CD4-positive, alpha-beta T cell (primary cell): ENCODE measurements at regions not wholly inside any gene's neighbourhood (a gene's known extent, or its start where the extent isn't known, plus 50 kb on each side); places are given as distances from the start of the nearest gene placed in this dataset.

Source experiments
- ATAC-seq: fragments of 200-7000 bp; cut with Tn5 transposase; one replicate; pipeline ENCODE4 v1.10.0; 2022; ENCODE audit warnings: mild to moderate bottlenecking; ENCODE audit not compliant: poor library complexity
- CTCF ChIA-PET: fragments of 350-600 bp; sonication (Branson Sonifier 250); formaldehyde crosslinking; loops from one replicate; lab custom pipeline; 2021; ENCODE audit warnings: antibody characterized with exemption, inconsistent platforms; lab: Charles Lee
- POLR2A ChIA-PET: fragments of 350-600 bp; sonication (Branson Sonifier 250); formaldehyde crosslinking; loops from one replicate; lab custom pipeline; 2021; ENCODE audit warnings: antibody characterized with exemption, inconsistent platforms; lab: Charles Lee
- DNase-seq, 14 experiments: peaks; one replicate each; pipeline ENCODE4 v3.0.0-alpha.2; 2013 to 2020; ENCODE audit warnings: mixed read lengths in 2 of 14
- H3K27ac ChIP-seq, 2 donors: one replicate each; pipeline versions ENCODE4 v1.5.1 to v1.7.0; 2013; ENCODE audit warnings: low read length in 2 of 2, low read depth in 1 of 2, mild to moderate bottlenecking in 1 of 2
- H3K27me3 ChIP-seq, 2 experiments: 1 replicate in 1 of 2; 2 replicates in 1 of 2; pipeline versions ENCODE4 v1.6.1 to v1.7.0; 2013; ENCODE audit warnings: low read length in 2 of 2, control low read depth in 1 of 2, mild to moderate bottlenecking in 1 of 2, moderate library complexity in 1 of 2; ENCODE audit not compliant: insufficient read depth in 2 of 2, control insufficient read depth in 1 of 2
- H3K36me3 ChIP-seq: one replicate; pipeline ENCODE4 v1.6.1; 2013; ENCODE audit warnings: low read length, control low read depth; ENCODE audit not compliant: insufficient read depth
- H3K4me1 ChIP-seq: one replicate; pipeline ENCODE4 v1.6.1; 2013; ENCODE audit warnings: low read length, control low read depth; ENCODE audit not compliant: insufficient read depth
- H3K4me3 ChIP-seq: one replicate; pipeline ENCODE4 v1.5.1; 2013; ENCODE audit warnings: mild to moderate bottlenecking, low read length, moderate library complexity
- H3K9me3 ChIP-seq, 2 experiments: 1 replicate in 1 of 2; 2 replicates in 1 of 2; pipeline versions ENCODE4 v1.6.1 to v1.7.0; 2013; ENCODE audit warnings: low read length in 2 of 2, mild to moderate bottlenecking in 2 of 2, control low read depth in 1 of 2, moderate library complexity in 1 of 2; ENCODE audit not compliant: control insufficient read depth in 1 of 2, insufficient read depth in 1 of 2
- H3K27ac Mint-ChIP-seq: one replicate; pipeline ENCODE4 v1.8.0; 2020; ENCODE audit warnings: mixed read lengths
- H3K27me3 Mint-ChIP-seq: one replicate; pipeline ENCODE4 v1.8.0; 2021; ENCODE audit warnings: mixed read lengths
- H3K36me3 Mint-ChIP-seq: one replicate; pipeline ENCODE4 v1.8.0; 2021; ENCODE audit warnings: low read depth, mixed read lengths
- H3K4me1 Mint-ChIP-seq: one replicate; pipeline ENCODE4 v1.8.0; 2021; ENCODE audit warnings: low read depth, mixed read lengths
- H3K4me3 Mint-ChIP-seq: one replicate; pipeline ENCODE4 v1.8.0; 2020; ENCODE audit warnings: mild to moderate bottlenecking, mixed read lengths
- H3K9me3 Mint-ChIP-seq: one replicate; pipeline ENCODE4 v1.8.0; 2020; ENCODE audit warnings: mixed read lengths
- CTCF ChIP-seq: fragments of 200-600 bp; IDR thresholded peaks from one replicate; pipeline ENCODE4 v1.8.0; 2022; ENCODE audit warnings: antibody characterized with exemption, mild to moderate bottlenecking
- intact Hi-C, 2 experiments: fragments of 100-400 bp; cut with DNase I in 1 of 2; cut with micrococcal nuclease in 1 of 2; formaldehyde crosslinking; loops; one replicate each; pipeline versions ENCODE4 v1.15.1 to v1.9.0; 2023 to 2025; cut with DNase I, micrococcal nuclease

- H3K27me3 Mint-ChIP-seq: peaks cover 1% of the 10 kb centered on the region
- Histone ChIP-seq H3K36me3 (no peaks in the 10 kb centered on the region), H3K9me3 (no peaks in the 10 kb centered on the region), H3K4me3 (no peak overlapping the region), H3K27me3 (no peaks in the 10 kb centered on the region), H3K27ac (no peak overlapping the region), H3K4me1 (no peaks in the 10 kb centered on the region)
- no peak for TF ChIP-seq CTCF
- ChIA-PET CTCF (no interaction called here), POLR2A (no interaction called here)
- H3K27ac Mint-ChIP-seq: no peak overlapping the region
- intact Hi-C loops: no loop called here
- no peak for ATAC-seq
- H3K36me3 Mint-ChIP-seq: no peaks in the 10 kb centered on the region
- H3K4me1 Mint-ChIP-seq: no peaks in the 10 kb centered on the region
- no peak overlapping the region for H3K4me3 Mint-ChIP-seq
- no peaks in the 10 kb centered on the region for H3K9me3 Mint-ChIP-seq
- DNase-seq: no peak
Observed at GRCh38 chr1:58256546-58256945, 290.0 kb downstream of the OMA1 start.

- no peak for TF ChIP-seq CTCF
- Mint-ChIP-seq H3K9me3 (no peaks in the 10 kb centered on the region), H3K36me3 (no peaks in the 10 kb centered on the region), H3K4me1 (no peaks in the 10 kb centered on the region), H3K4me3 (no peak overlapping the region), H3K27me3 (peaks cover 6% of the 10 kb centered on the region), H3K27ac (no peak overlapping the region)
- ATAC-seq (no peak), DNase-seq (no peak)
- H3K9me3 ChIP-seq: no peaks in the 10 kb centered on the region
- H3K27ac ChIP-seq: no peak overlapping the region
- H3K36me3 ChIP-seq: no peaks in the 10 kb centered on the region
- no peaks in the 10 kb centered on the region for H3K27me3 ChIP-seq
- CTCF ChIA-PET: no interaction called here
- H3K4me1 ChIP-seq: no peaks in the 10 kb centered on the region
- intact Hi-C loops: no loop called here
- H3K4me3 ChIP-seq: no peak overlapping the region
- POLR2A ChIA-PET: no interaction called here
Observed at GRCh38 chr1:58256041-58256440, 290.5 kb downstream of the OMA1 start.

- ChIA-PET CTCF (no interaction called here), POLR2A (no interaction called here)
- no peak overlapping the region for H3K27ac Mint-ChIP-seq
- no peak for TF ChIP-seq CTCF
- H3K4me1 ChIP-seq: peaks cover 3% of the 10 kb centered on the region
- intact Hi-C loops: no loop called here
- H3K4me3 ChIP-seq: no peak overlapping the region
- H3K9me3 Mint-ChIP-seq: no peaks in the 10 kb centered on the region
- peaks cover 15% of the 10 kb centered on the region for H3K27me3 Mint-ChIP-seq
- H3K9me3 ChIP-seq: peaks cover 0 to 4% of the 10 kb centered on the region in 2 experiments
- H3K4me3 Mint-ChIP-seq: no peak overlapping the region
- no peaks in the 10 kb centered on the region for H3K4me1 Mint-ChIP-seq
- H3K27ac ChIP-seq: no peak overlapping the region
- ATAC-seq (no peak), DNase-seq (no peak)
- H3K36me3 Mint-ChIP-seq: no peaks in the 10 kb centered on the region
- H3K36me3 ChIP-seq: no peaks in the 10 kb centered on the region
- H3K27me3 ChIP-seq: peaks cover 5% of the 10 kb centered on the region in 2 experiments
Observed at GRCh38 chr1:58255192-58255591, 291.3 kb downstream of the OMA1 start.
